ENCODE measurements at regions not wholly inside any gene's neighbourhood (a gene's known extent, or its start where the extent isn't known, plus 50 kb on each side); places are given as distances from the start of the nearest gene placed in this dataset.

GRCh38 chr2:173667415-173667814 is 297.8 kb downstream of the SP3 start:
- TF ChIP-seq ZNF274 (IDR thresholded peaks at IDR 0.05; ENCODE audit: low read depth, low read length) = no peak
- TF ChIP-seq YY1 (IDR thresholded peaks at IDR 0.05; ENCODE audit: insufficient read depth, insufficient read length) = no peak
- no peak for TF ChIP-seq SUZ12 (IDR thresholded peaks at IDR 0.05; ENCODE audit: extremely low read depth, insufficient read depth, insufficient read length)
